ENCODE measurements at regions not wholly inside any gene's neighbourhood (a gene's known extent, or its start where the extent isn't known, plus 50 kb on each side); places are given as distances from the start of the nearest gene placed in this dataset.

DNA sequence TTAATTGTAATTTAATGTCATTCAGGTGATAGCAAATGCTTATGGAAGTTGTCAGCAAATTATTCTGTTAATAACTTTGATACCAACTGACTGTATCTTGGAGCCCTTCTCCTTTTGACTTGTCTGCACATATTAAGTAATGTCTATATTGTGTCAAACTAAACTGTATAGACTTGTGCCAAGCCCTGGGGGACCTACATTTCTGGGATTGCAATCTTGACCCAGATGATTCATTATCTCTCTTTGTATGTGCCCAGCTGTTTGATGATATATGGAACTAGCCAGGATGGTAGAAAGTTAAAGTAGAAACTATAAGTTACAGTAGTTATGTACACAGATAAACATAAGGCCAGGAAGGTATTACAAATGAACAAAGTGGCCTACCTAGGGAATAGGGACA, 402.8 kb upstream of the RARB start:
- Histone ChIP-seq H2AFZ (ENCODE audit: control insufficient read depth, low read depth, low read length) (no peak overlapping the region), H3K9ac (ENCODE audit: control insufficient read depth, insufficient read depth, low read length) (no peak overlapping the region), H3K4me3 (no peak overlapping the region), H3K36me3 (ENCODE audit: control insufficient read depth in 2 of 2, insufficient read depth in 2 of 2, low read length in 1 of 2) (no peaks in the 10 kb centered on the region), H3K27me3 (replicated peaks in 1 of 2; ENCODE audit: control insufficient read depth in 2 of 2, insufficient read depth in 2 of 2, low read length in 1 of 2) (no peaks in the 10 kb centered on the region; a peak in 1 of 4 replicates), H3K4me2 (ENCODE audit: control insufficient read depth, insufficient read depth) (no peak overlapping the region), H4K20me1 (ENCODE audit: control insufficient read depth, insufficient read depth) (no peaks in the 10 kb centered on the region), H3K4me1 (ENCODE audit: control insufficient read depth, insufficient read depth, low read length) (no peaks in the 10 kb centered on the region), H3K27ac (ENCODE audit: control insufficient read depth, insufficient read depth) (no peak overlapping the region), H3K9me3 (replicated peaks; ENCODE audit: control insufficient read depth, insufficient read depth, low read length) (no peaks in the 10 kb centered on the region), H3K79me2 (ENCODE audit: control insufficient read depth, insufficient read depth, low read length) (no peaks in the 10 kb centered on the region)
- BruUV-seq (replicated peaks): no TSS peak
- intact Hi-C loops (cut with micrococcal nuclease; ENCODE audit: unreplicated experiment) (no loop called here), in situ Hi-C loops (cut with MboI) (no loop called here)
- FAIRE-seq (no peak), DNase-seq (ENCODE audit: low read depth, low spot score) (no peak), ATAC-seq (no peak)
- ChIA-PET SMC1A (ENCODE audit: uncharacterized antibody, unreplicated experiment) (no interaction called here), CTCF (no interaction called here), RAD21 (ENCODE audit: unreplicated experiment) (no interaction called here), POLR2A (no interaction called here)
- TF ChIP-seq MEF2B (IDR thresholded peaks at IDR 0.05; ENCODE audit: partially characterized antibody, poor library complexity, severe bottlenecking): no peak
- TF ChIP-seq HDAC2 (IDR thresholded peaks at IDR 0.05): no peak
- TF ChIP-seq DPF2 (IDR thresholded peaks at IDR 0.05): no peak
- no peak for TF ChIP-seq TCF7 (IDR thresholded peaks at IDR 0.05; ENCODE audit: borderline replicate concordance)
- TF ChIP-seq, protein P1, sequence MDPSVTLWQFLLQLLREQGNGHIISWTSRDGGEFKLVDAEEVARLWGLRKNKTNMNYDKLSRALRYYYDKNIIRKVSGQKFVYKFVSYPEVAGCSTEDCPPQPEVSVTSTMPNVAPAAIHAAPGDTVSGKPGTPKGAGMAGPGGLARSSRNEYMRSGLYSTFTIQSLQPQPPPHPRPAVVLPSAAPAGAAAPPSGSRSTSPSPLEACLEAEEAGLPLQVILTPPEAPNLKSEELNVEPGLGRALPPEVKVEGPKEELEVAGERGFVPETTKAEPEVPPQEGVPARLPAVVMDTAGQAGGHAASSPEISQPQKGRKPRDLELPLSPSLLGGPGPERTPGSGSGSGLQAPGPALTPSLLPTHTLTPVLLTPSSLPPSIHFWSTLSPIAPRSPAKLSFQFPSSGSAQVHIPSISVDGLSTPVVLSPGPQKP (IDR thresholded peaks at IDR 0.05; ENCODE audit: low read depth, low read length): no peak
- no peak for TF ChIP-seq EED (IDR thresholded peaks at IDR 0.05; ENCODE audit: low read depth)
- TF ChIP-seq SIX5 (IDR thresholded peaks at IDR 0.05; ENCODE audit: low read depth, low read length, severe bottlenecking): no peak
- no peak for TF ChIP-seq BRCA1 (IDR thresholded peaks at IDR 0.05; ENCODE audit: low read depth, low read length)
- TF ChIP-seq HCFC1 (IDR thresholded peaks at IDR 0.05; ENCODE audit: low read length): no peak
- no peak for TF ChIP-seq SUPT20H (IDR thresholded peaks at IDR 0.05; ENCODE audit: borderline replicate concordance, control insufficient read depth, low read depth, low read length)
- TF ChIP-seq, protein P2, sequence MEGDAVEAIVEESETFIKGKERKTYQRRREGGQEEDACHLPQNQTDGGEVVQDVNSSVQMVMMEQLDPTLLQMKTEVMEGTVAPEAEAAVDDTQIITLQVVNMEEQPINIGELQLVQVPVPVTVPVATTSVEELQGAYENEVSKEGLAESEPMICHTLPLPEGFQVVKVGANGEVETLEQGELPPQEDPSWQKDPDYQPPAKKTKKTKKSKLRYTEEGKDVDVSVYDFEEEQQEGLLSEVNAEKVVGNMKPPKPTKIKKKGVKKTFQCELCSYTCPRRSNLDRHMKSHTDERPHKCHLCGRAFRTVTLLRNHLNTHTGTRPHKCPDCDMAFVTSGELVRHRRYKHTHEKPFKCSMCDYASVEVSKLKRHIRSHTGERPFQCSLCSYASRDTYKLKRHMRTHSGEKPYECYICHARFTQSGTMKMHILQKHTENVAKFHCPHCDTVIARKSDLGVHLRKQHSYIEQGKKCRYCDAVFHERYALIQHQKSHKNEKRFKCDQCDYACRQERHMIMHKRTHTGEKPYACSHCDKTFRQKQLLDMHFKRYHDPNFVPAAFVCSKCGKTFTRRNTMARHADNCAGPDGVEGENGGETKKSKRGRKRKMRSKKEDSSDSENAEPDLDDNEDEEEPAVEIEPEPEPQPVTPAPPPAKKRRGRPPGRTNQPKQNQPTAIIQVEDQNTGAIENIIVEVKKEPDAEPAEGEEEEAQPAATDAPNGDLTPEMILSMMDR (IDR thresholded peaks at IDR 0.05 in 2 of 3, conservative IDR thresholded peaks at IDR 0.05 in 1 of 3; ENCODE audit: control insufficient read depth in 2 of 3, extremely low read depth in 1 of 3, insufficient read depth in 1 of 3, low read depth in 3 of 3, low read length in 3 of 3): no peak
- TF ChIP-seq SUZ12 (IDR thresholded peaks at IDR 0.05; ENCODE audit: unreplicated experiment): no peak
- TF ChIP-seq POLR2A (IDR thresholded peaks at IDR 0.05; ENCODE audit: low read depth, low read length): no peak
- TF ChIP-seq NR2C1 (IDR thresholded peaks at IDR 0.05): no peak
- TF ChIP-seq, protein P3, sequence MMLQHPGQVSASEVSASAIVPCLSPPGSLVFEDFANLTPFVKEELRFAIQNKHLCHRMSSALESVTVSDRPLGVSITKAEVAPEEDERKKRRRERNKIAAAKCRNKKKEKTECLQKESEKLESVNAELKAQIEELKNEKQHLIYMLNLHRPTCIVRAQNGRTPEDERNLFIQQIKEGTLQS (IDR thresholded peaks at IDR 0.05; ENCODE audit: borderline replicate concordance, extremely low read depth, low read depth, low read length): no peak
- no peak for TF ChIP-seq CEBPB (IDR thresholded peaks at IDR 0.05; ENCODE audit: borderline replicate concordance in 1 of 2, low read depth in 2 of 2, low read length in 2 of 2)
- no peak for TF ChIP-seq MYB (IDR thresholded peaks at IDR 0.05; ENCODE audit: borderline replicate concordance, low read depth, low read length)
- TF ChIP-seq ZNF384 (IDR thresholded peaks at IDR 0.05; ENCODE audit: borderline replicate concordance, low read depth, low read length): no peak
- no peak for TF ChIP-seq YY1 (IDR thresholded peaks at IDR 0.05; ENCODE audit: low read depth, low read length)
- TF ChIP-seq RELA (IDR thresholded peaks at IDR 0.05; ENCODE audit: borderline replicate concordance, partially characterized antibody): no peak

Measured in GM12878 (cell line).